HL-60 (cell line): ENCODE measurements at regions not wholly inside any gene's neighbourhood (a gene's known extent, or its start where the extent isn't known, plus 50 kb on each side); places are given as distances from the start of the nearest gene placed in this dataset.

Source experiments
- GABPA ChIP-seq: IDR thresholded peaks from 2 replicates; pipeline ENCODE4 v1.6.1; 2012; ENCODE audit warnings: low read depth
- POLR2AphosphoS5 ChIP-seq: IDR thresholded peaks from 2 replicates; pipeline ENCODE4 v1.6.1; 2012; ENCODE audit warnings: low read depth
- SPI1 ChIP-seq: IDR thresholded peaks from 2 replicates; pipeline ENCODE4 v1.6.1; 2012; ENCODE audit warnings: low read depth, mild to moderate bottlenecking, borderline replicate concordance
- TF ChIP-seq, protein P1 (sequence below): IDR thresholded peaks from one replicate; pipeline ENCODE4 v1.5.1; 2011; ENCODE audit warnings: low read length, control low read depth, inconsistent platforms; ENCODE audit not compliant: insufficient read depth
- TF ChIP-seq, protein P2 (sequence below): IDR thresholded peaks from 2 replicates; pipeline ENCODE4 v1.6.1; 2012; ENCODE audit warnings: low read depth; ENCODE audit not compliant: insufficient replicate concordance

DNA sequence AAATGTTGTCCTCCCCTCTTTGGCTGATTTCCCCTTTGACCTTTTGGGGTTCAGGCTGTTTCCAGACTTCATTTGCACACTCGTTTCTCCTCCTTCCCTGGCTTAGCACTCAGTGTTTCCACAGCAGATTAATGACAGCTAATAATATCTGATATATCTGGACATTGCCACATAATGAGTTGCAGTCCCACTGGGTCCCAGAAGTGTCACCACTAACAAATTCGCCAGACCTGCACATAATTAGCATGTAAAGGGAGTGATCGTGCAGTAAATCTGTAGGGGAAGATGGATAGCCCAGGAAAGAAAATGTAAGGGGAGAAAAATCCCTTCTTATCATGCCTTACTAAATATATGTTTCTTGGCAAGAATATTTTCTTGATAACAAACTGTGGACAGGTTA lies 922.1 kb downstream of the TFAP2A start:
- TF ChIP-seq, protein P1, sequence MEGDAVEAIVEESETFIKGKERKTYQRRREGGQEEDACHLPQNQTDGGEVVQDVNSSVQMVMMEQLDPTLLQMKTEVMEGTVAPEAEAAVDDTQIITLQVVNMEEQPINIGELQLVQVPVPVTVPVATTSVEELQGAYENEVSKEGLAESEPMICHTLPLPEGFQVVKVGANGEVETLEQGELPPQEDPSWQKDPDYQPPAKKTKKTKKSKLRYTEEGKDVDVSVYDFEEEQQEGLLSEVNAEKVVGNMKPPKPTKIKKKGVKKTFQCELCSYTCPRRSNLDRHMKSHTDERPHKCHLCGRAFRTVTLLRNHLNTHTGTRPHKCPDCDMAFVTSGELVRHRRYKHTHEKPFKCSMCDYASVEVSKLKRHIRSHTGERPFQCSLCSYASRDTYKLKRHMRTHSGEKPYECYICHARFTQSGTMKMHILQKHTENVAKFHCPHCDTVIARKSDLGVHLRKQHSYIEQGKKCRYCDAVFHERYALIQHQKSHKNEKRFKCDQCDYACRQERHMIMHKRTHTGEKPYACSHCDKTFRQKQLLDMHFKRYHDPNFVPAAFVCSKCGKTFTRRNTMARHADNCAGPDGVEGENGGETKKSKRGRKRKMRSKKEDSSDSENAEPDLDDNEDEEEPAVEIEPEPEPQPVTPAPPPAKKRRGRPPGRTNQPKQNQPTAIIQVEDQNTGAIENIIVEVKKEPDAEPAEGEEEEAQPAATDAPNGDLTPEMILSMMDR, result no peak
- TF ChIP-seq POLR2AphosphoS5 (no peak), SPI1 (no peak), GABPA (no peak)
- TF ChIP-seq, protein P2, sequence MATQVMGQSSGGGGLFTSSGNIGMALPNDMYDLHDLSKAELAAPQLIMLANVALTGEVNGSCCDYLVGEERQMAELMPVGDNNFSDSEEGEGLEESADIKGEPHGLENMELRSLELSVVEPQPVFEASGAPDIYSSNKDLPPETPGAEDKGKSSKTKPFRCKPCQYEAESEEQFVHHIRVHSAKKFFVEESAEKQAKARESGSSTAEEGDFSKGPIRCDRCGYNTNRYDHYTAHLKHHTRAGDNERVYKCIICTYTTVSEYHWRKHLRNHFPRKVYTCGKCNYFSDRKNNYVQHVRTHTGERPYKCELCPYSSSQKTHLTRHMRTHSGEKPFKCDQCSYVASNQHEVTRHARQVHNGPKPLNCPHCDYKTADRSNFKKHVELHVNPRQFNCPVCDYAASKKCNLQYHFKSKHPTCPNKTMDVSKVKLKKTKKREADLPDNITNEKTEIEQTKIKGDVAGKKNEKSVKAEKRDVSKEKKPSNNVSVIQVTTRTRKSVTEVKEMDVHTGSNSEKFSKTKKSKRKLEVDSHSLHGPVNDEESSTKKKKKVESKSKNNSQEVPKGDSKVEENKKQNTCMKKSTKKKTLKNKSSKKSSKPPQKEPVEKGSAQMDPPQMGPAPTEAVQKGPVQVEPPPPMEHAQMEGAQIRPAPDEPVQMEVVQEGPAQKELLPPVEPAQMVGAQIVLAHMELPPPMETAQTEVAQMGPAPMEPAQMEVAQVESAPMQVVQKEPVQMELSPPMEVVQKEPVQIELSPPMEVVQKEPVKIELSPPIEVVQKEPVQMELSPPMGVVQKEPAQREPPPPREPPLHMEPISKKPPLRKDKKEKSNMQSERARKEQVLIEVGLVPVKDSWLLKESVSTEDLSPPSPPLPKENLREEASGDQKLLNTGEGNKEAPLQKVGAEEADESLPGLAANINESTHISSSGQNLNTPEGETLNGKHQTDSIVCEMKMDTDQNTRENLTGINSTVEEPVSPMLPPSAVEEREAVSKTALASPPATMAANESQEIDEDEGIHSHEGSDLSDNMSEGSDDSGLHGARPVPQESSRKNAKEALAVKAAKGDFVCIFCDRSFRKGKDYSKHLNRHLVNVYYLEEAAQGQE, result no peak
